ENCODE measurements at regions not wholly inside any gene's neighbourhood (a gene's known extent, or its start where the extent isn't known, plus 50 kb on each side); places are given as distances from the start of the nearest gene placed in this dataset.

- H3K4me1 ChIP-seq = no peaks in the 10 kb centered on the region
- H3K27me3 ChIP-seq (replicated peaks in 1 of 7) = no peaks in the 10 kb centered on the region
- no peak overlapping the region for H3K4me3 ChIP-seq
- intact Hi-C loops (cut with DNase I; ENCODE audit: low total_unique reads) = no loop called here
- TF ChIP-seq POLR2A (IDR thresholded peaks at IDR 0.05) = no peak
- peak in 3 of 11 experiments; percentile 10 to 15 (median 15) for TF ChIP-seq CTCF (IDR thresholded peaks at IDR 0.05 in 8 of 11, conservative IDR thresholded peaks at IDR 0.05 in 3 of 11)
- H3K36me3 ChIP-seq = no peaks in the 10 kb centered on the region
- no peak overlapping the region for H3K27ac ChIP-seq
- no peaks in the 10 kb centered on the region for H3K9me3 ChIP-seq
- WGBS, 5 donors = 67 to 83% (median 73%) methylated on average over 1 of the region's 1 CpG
- DNase-seq = no peak
These were observed 92.3 kb upstream of the FUT9 start for GRCh38 chr6:95923518-95923917.

- 76 to 87% (median 78%) methylated on average over 2 of the region's 2 CpGs for WGBS, 5 donors
- Histone ChIP-seq H3K27ac (no peak overlapping the region), H3K9me3 (no peaks in the 10 kb centered on the region), H3K4me3 (no peak overlapping the region), H3K27me3 (replicated peaks in 1 of 7) (no peaks in the 10 kb centered on the region), H3K4me1 (no peaks in the 10 kb centered on the region), H3K36me3 (no peaks in the 10 kb centered on the region)
- DNase-seq = no peak
- intact Hi-C loops (cut with DNase I; ENCODE audit: low total_unique reads) = no loop called here
- TF ChIP-seq POLR2AphosphoS5 (IDR thresholded peaks at IDR 0.05) (no peak), POLR2A (IDR thresholded peaks at IDR 0.05) (no peak), CTCF (IDR thresholded peaks at IDR 0.05 in 8 of 11, conservative IDR thresholded peaks at IDR 0.05 in 3 of 11) (no peak)
These were observed 80.0 kb upstream of the FUT9 start for GRCh38 chr6:95935736-95936135.

- H3K4me1 ChIP-seq = no peaks in the 10 kb centered on the region
- H3K4me3 ChIP-seq = no peak overlapping the region
- intact Hi-C loops (cut with DNase I; ENCODE audit: low total_unique reads) = no loop called here
- H3K9me3 ChIP-seq = peaks cover 0 to 10% (median 2%) of the 10 kb centered on the region in 8 donors
- no peak for DNase-seq
- no peaks in the 10 kb centered on the region for H3K27me3 ChIP-seq (replicated peaks in 1 of 7)
- TF ChIP-seq POLR2A (IDR thresholded peaks at IDR 0.05) = no peak
- no peak for TF ChIP-seq CTCF (IDR thresholded peaks at IDR 0.05 in 8 of 11, conservative IDR thresholded peaks at IDR 0.05 in 3 of 11)
- no peak for TF ChIP-seq POLR2AphosphoS5 (IDR thresholded peaks at IDR 0.05)
- no peaks in the 10 kb centered on the region for H3K36me3 ChIP-seq
- 74 to 91% (median 83%) methylated on average over 2 of the region's 2 CpGs for WGBS, 5 donors
- no peak overlapping the region for H3K27ac ChIP-seq
These were observed 68.9 kb upstream of the FUT9 start for GRCh38 chr6:95946906-95947305.

- no peak for DNase-seq
- Histone ChIP-seq H3K27ac (no peak overlapping the region), H3K4me3 (no peak overlapping the region), H3K36me3 (no peaks in the 10 kb centered on the region), H3K9me3 (peaks cover 0 to 10% (median 2%) of the 10 kb centered on the region in 8 donors), H3K27me3 (replicated peaks in 1 of 7) (no peaks in the 10 kb centered on the region), H3K4me1 (no peaks in the 10 kb centered on the region)
- intact Hi-C loops (cut with DNase I; ENCODE audit: low total_unique reads) = no loop called here
- 51 to 78% (median 71%) methylated on average over 1 of the region's 1 CpG for WGBS, 5 donors
- TF ChIP-seq POLR2A (IDR thresholded peaks at IDR 0.05) (no peak), POLR2AphosphoS5 (IDR thresholded peaks at IDR 0.05) (no peak), CTCF (IDR thresholded peaks at IDR 0.05 in 8 of 11, conservative IDR thresholded peaks at IDR 0.05 in 3 of 11) (no peak)
These were observed 67.5 kb upstream of the FUT9 start for GRCh38 chr6:95948324-95948723.

All from spleen (tissue), 11 donors.